ENCODE measurements at regions not wholly inside any gene's neighbourhood (a gene's known extent, or its start where the extent isn't known, plus 50 kb on each side); places are given as distances from the start of the nearest gene placed in this dataset.

DNA sequence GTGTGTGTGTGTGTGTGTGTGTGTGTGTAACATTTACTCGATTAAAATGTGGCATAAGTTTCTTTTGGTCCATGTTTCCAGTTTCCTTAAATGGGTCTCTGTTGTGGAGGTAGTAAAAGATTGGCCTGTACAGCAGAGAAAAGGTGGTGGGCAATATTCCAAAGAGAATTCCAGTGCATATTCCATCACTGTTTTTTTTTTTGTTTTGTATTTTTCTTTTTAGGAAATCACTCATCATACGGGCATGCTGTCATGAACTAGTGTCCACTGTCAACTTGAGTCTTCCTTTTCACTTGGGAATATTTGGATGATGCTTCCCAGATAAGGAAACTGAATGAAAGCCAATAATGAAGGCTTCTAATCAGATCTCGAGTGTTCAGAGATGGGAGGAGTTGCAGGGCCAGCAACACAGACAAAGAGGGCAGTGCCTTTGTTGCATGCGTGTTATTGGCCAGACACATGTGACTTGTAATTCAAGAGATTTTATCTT, 95.2 kb upstream of the PDGFD start:
- WGBS (ENCODE audit: insufficient coverage), result no CpG with 5 or more reads among the region's 4 CpGs
- TF ChIP-seq, protein P1, sequence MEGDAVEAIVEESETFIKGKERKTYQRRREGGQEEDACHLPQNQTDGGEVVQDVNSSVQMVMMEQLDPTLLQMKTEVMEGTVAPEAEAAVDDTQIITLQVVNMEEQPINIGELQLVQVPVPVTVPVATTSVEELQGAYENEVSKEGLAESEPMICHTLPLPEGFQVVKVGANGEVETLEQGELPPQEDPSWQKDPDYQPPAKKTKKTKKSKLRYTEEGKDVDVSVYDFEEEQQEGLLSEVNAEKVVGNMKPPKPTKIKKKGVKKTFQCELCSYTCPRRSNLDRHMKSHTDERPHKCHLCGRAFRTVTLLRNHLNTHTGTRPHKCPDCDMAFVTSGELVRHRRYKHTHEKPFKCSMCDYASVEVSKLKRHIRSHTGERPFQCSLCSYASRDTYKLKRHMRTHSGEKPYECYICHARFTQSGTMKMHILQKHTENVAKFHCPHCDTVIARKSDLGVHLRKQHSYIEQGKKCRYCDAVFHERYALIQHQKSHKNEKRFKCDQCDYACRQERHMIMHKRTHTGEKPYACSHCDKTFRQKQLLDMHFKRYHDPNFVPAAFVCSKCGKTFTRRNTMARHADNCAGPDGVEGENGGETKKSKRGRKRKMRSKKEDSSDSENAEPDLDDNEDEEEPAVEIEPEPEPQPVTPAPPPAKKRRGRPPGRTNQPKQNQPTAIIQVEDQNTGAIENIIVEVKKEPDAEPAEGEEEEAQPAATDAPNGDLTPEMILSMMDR (IDR thresholded peaks at IDR 0.05), result no peak
- H3K36me3 Mint-ChIP-seq, result no peaks in the 10 kb centered on the region

DNA sequence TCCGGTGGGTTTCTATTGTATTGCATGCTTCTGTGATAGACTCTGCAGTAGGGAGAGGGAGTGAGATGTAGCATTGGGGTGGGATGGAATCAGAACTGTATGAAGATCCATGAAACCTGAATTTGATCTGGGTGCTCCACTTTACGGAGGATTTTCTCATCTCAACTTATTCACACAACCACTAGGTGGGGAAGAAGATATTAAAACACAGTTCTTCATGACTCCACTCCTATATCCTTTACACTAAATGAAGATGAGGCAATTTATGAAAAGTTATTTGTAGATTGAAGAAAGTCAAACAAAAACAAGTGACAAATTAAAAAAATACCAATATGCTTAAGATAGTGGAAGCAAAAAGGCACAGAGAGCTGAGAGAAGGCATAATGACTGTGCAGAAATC, 92.6 kb upstream of the PDGFD start:
- Histone ChIP-seq H3K4me2 (replicated peaks; ENCODE audit: extremely low read depth, low read length, poor library complexity, severe bottlenecking) (no peak overlapping the region), H3K27ac (ENCODE audit: low read depth in 1 of 2, low read length in 2 of 2) (no peak overlapping the region), H2AFZ (ENCODE audit: insufficient read depth, low read depth, low read length, poor library complexity, severe bottlenecking) (no peak overlapping the region), H3K4me3 (replicated peaks in 1 of 3; ENCODE audit: low read depth in 2 of 3, low read length in 3 of 3) (no peak overlapping the region), H3K4me1 (ENCODE audit: control insufficient read depth in 1 of 2, insufficient read depth in 2 of 2, low read length in 2 of 2) (no peaks in the 10 kb centered on the region), H4K20me1 (ENCODE audit: insufficient read depth, low read length) (no peaks in the 10 kb centered on the region), H3K79me2 (ENCODE audit: insufficient read depth, low read length) (no peaks in the 10 kb centered on the region), H3K9me3 (replicated peaks in 1 of 2; ENCODE audit: control insufficient read depth in 1 of 2, insufficient read depth in 1 of 2, low read length in 2 of 2) (no peaks in the 10 kb centered on the region), H3K27me3 (ENCODE audit: control insufficient read depth in 2 of 2, insufficient read depth in 2 of 2, low read length in 2 of 2) (no peaks in the 10 kb centered on the region), H3K36me3 (replicated peaks in 1 of 2; ENCODE audit: control insufficient read depth in 1 of 2, insufficient read depth in 2 of 2, low read length in 2 of 2) (no peaks in the 10 kb centered on the region), H3K9ac (ENCODE audit: insufficient read depth, low read length, poor library complexity, severe bottlenecking) (no peak overlapping the region)
- no peaks in the 10 kb centered on the region for H3K36me3 Mint-ChIP-seq
- WGBS (ENCODE audit: insufficient coverage), result no CpG with 5 or more reads among the region's 2 CpGs
- peaks cover 0 to 2% (median 0%) of the 10 kb centered on the region in 7 donors for H3K9me3 Mint-ChIP-seq
- TF ChIP-seq, protein P1 (IDR thresholded peaks at IDR 0.05), result no peak
- H3K4me3 Mint-ChIP-seq, result no peak overlapping the region
- DNase-seq, result no peak
- intact Hi-C loops (cut with micrococcal nuclease), result no loop called here
- H3K4me1 Mint-ChIP-seq, result no peaks in the 10 kb centered on the region
- H3K27me3 Mint-ChIP-seq (ENCODE audit: low read depth in 3 of 3), result peaks cover 0 to 9% (median 2%) of the 10 kb centered on the region in 3 donors
- no peak overlapping the region for H3K27ac Mint-ChIP-seq

More for the DNA sequence above, 95.2 kb upstream of the PDGFD start:
- no peaks in the 10 kb centered on the region for H3K36me3 ChIP-seq (replicated peaks in 1 of 2; ENCODE audit: control insufficient read depth in 1 of 2, insufficient read depth in 2 of 2, low read length in 2 of 2)
- no peaks in the 10 kb centered on the region for H4K20me1 ChIP-seq (ENCODE audit: insufficient read depth, low read length)
- H3K4me1 ChIP-seq (ENCODE audit: control insufficient read depth in 1 of 2, insufficient read depth in 2 of 2, low read length in 2 of 2), result no peaks in the 10 kb centered on the region
- H3K9ac ChIP-seq (ENCODE audit: insufficient read depth, low read length, poor library complexity, severe bottlenecking), result no peak overlapping the region
- no peak overlapping the region for H3K4me3 ChIP-seq (replicated peaks in 1 of 3; ENCODE audit: low read depth in 2 of 3, low read length in 3 of 3)
- no peak overlapping the region for H3K4me2 ChIP-seq (replicated peaks; ENCODE audit: extremely low read depth, low read length, poor library complexity, severe bottlenecking)
- no peak overlapping the region for H3K27ac ChIP-seq (ENCODE audit: low read depth in 1 of 2, low read length in 2 of 2)
- H3K27ac Mint-ChIP-seq, result no peak overlapping the region
- no peaks in the 10 kb centered on the region for H3K79me2 ChIP-seq (ENCODE audit: insufficient read depth, low read length)
- intact Hi-C loops (cut with micrococcal nuclease), result no loop called here
- peaks cover 0 to 2% (median 0%) of the 10 kb centered on the region in 7 donors for H3K9me3 Mint-ChIP-seq
- H3K27me3 Mint-ChIP-seq (ENCODE audit: low read depth in 3 of 3), result peaks cover 0 to 9% (median 2%) of the 10 kb centered on the region in 3 donors
- no peaks in the 10 kb centered on the region for H3K27me3 ChIP-seq (ENCODE audit: control insufficient read depth in 2 of 2, insufficient read depth in 2 of 2, low read length in 2 of 2)
- no peaks in the 10 kb centered on the region for H3K4me1 Mint-ChIP-seq
- no peaks in the 10 kb centered on the region for H3K9me3 ChIP-seq (replicated peaks in 1 of 2; ENCODE audit: control insufficient read depth in 1 of 2, insufficient read depth in 1 of 2, low read length in 2 of 2)
- DNase-seq, result no peak
- no peak overlapping the region for H2AFZ ChIP-seq (ENCODE audit: insufficient read depth, low read depth, low read length, poor library complexity, severe bottlenecking)
- H3K4me3 Mint-ChIP-seq, result no peak overlapping the region

Measured in CD14-positive monocyte (primary cell).